NCI-H510A treated with DMSO at 0.1 percent for 48 hours (cell line): ENCODE measurements at regions not wholly inside any gene's neighbourhood (a gene's known extent, or its start where the extent isn't known, plus 50 kb on each side); places are given as distances from the start of the nearest gene placed in this dataset.

Experiments used
- DNase-seq: peaks from one replicate; lab custom pipeline; 2025; lab: John Stamatoyannopoulos, UW

- DNase-seq, result no peak
These were observed 181.7 kb upstream of the DPH6 start for GRCh38 chr15:35727627-35728026.

GRCh38 chr15:35728219-35728940, 182.4 kb upstream of the DPH6 start:
- DNase-seq, result no peak

GRCh38 chr15:35736150-35736549, 190.2 kb upstream of the DPH6 start:
- DNase-seq, result no peak

- DNase-seq, result no peak
These were observed 191.5 kb upstream of the DPH6 start for GRCh38 chr15:35737441-35737840.

DNA sequence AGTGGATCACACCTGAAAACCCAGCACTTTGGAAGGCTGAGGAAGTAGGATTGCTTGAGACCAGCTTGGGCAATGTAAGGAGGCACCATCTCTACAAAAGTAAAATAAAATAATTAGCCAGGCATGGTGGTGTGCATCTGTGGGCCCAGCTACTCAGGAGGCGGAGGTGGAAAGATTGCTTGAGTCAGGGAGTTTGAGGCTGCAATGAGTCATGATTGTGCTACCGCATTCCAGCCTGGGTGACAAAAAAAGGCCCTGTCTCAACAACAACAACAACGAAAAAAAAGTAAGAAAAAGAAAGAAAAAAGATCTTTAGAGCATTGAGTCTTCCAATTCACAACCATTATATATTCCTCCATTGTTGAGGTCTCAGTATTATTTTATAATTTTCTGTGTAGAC, 192.4 kb upstream of the DPH6 start:
- DNase-seq, result no peak

- no peak for DNase-seq
These were observed 194.8 kb upstream of the DPH6 start for GRCh38 chr15:35740761-35741160.

DNA sequence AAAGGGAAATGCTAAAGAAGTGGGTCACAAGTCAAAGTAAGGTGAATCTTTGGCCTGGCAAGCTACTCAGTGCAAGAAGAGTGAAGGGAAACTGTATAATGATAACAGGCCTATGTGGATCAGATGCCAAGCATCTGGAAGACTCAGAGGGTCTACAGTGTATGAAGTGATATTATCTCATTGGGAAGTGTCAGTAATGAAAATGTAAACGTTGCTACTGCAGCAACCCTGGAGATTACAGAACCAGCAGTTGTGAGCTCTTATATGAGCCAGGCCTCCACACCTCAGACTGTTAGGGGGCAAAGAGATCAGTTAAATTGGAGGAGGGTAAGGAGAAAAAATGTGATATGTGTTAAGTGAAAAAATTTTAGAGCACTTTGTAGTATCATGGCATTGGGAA, 195.4 kb upstream of the DPH6 start:
- DNase-seq, result no peak

GRCh38 chr15:35741881-35742280, 195.9 kb upstream of the DPH6 start:
- no peak for DNase-seq

GRCh38 chr15:35743321-35743720, 197.4 kb upstream of the DPH6 start:
- DNase-seq, result no peak

GRCh38 chr15:35746121-35746520, 200.2 kb upstream of the DPH6 start:
- no peak for DNase-seq

DNA sequence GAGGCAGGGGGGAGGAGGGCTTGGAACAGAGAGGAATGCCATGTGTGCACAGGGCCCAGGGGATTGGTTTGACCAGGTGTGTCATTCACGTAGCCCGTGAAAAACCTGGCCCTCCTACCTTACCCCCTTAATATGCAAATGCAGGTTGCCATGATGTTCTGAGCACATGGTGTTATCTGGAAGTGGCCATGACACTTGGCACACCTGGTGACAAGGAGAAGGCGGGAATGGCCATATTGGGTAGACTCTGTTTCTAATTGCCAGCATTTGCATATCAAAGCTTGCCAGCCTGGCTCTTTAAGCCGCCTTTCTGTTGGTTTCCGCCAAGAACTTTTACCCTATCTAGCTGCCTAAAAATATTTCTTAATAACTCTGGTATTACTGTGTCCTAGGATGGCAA, 202.1 kb upstream of the DPH6 start:
- DNase-seq, result no peak

- DNase-seq, result no peak
These were observed 204.1 kb upstream of the DPH6 start for GRCh38 chr15:35750051-35750450.

GRCh38 chr15:35751413-35752133, 205.6 kb upstream of the DPH6 start:
- DNase-seq, result peak; percentile 64

GRCh38 chr15:35752134-35752466, 206.1 kb upstream of the DPH6 start:
- DNase-seq, result no peak

DNA sequence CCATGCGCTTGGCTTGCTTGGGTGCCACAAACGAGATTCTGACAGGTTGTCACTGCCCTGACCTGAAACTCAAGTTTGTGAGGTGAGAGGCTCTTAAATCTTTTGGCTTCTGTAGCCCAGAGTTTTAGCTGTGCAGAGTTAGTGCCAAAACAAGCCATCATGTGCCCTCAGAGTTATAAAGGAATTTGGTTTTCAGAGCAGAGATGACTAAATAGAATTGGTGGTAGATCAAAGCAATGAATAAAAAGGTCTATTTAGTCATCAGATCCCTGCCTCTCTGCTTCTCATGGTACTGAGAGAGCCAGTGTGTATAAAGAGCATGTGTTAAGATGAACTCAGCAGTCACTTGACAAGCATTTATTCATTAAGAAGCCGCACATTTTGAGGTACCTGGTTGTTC, 207.5 kb upstream of the DPH6 start:
- no peak for DNase-seq

- DNase-seq, result no peak
These were observed 209.4 kb upstream of the DPH6 start for GRCh38 chr15:35755237-35755802.

GRCh38 chr15:35756623-35757022, 210.7 kb upstream of the DPH6 start:
- DNase-seq, result no peak

DNA sequence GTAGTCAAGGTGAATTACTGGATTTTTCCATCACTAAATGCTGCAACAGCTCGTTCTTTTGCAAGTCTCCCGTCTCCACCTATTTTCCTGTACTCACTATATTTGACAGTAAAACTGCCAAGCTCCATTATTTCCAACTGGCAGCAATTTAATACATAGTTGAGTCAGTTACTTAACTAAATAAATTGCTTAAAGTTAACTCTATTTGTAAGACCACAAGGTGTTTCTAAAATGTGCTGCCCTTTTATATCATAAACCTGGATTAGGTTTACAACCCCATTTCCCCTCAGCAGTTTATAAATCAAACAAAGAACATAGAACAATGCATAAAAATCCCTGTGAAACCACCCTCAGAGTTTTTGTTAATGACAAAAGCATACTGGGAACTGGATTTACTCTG, 211.4 kb upstream of the DPH6 start:
- no peak for DNase-seq

DNA sequence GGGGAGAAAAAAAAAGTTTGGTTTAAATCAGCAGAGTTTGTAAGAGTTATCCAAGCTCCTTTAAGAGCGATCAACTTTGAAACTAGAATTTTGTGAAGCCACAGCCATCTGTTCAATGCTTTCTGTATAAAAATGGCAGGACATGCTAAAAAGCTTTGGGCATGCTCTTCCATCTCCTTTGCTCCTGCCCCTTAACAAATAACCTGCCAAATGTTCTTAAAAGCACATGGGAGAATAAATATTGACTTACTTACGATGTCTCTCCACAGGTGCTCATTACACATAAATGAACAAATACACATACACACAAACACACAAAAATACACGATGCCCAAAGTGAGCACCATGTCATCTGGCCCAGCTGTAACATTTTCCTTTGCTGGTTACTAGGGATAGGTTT, 211.8 kb upstream of the DPH6 start:
- peak; percentile 34 for DNase-seq

GRCh38 chr15:35764661-35765519, 218.9 kb upstream of the DPH6 start:
- DNase-seq, result no peak

DNA sequence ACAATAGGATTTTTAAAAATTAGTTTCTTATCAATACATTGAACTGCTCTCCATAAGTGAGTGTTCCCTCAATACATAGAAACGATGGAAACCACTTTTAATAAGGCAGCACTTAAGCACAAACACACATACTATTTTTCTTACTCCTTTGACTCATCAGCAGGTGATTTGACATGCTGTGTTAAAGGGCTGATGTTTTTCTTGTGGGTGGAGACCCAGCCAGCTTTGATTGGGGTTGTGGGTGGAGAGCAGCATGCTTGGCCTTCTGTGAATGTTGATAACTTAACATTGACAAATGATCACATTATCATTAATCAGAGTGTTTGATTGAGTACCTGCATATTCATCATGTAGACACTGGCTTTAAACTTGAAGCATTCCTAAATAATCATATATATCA, 223.0 kb upstream of the DPH6 start:
- no peak for DNase-seq

GRCh38 chr15:35769656-35770055, 223.7 kb upstream of the DPH6 start:
- no peak for DNase-seq
